ENCODE measurements at regions not wholly inside any gene's neighbourhood (a gene's known extent, or its start where the extent isn't known, plus 50 kb on each side); places are given as distances from the start of the nearest gene placed in this dataset.
"Not testable (repeated sequence)": the region's sequence is repeated elsewhere in the genome, so short reads cannot be mapped to it uniquely, and the experiment has no call there.

DNA sequence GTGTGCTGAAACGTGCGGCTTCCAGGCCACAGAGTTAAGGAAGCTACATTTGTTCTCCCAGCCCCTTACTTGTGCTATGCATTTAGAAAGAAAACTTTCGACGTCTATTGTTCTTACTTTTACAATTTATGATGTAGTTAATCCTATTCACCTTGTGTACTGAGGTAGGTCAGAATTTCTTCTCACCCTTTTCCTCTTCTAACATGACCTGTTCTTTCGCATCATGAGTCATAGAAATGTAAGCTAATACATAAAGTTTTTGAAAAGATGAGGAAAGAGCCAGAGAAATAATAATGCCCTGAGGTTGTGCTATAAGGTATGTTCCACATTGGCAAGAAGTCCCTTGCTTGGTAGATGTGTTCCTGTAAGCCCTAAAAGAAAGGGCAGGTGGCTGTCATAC is 298.3 kb downstream of the TRIML1 start:
- DNase-seq = no peak
- CTCF ChIA-PET = interaction anchor here (0.6 to 1.8 kb wide), 3 partner anchors 12 to 143 kb away, joined by 3 to 4 read pairs (median 3); no protein-coding TSS in a partner anchor
- intact Hi-C loops (cut with micrococcal nuclease; ENCODE audit: unreplicated experiment) = no loop called here
- Mint-ChIP-seq H3K4me3 (ENCODE audit: low read depth, unreplicated experiment) (peak overlapping the region; percentile 11), H3K9me3 (ENCODE audit: low read depth, unreplicated experiment) (peaks cover 2% of the 10 kb centered on the region), H3K27me3 (ENCODE audit: unreplicated experiment) (no peaks in the 10 kb centered on the region), H3K36me3 (ENCODE audit: insufficient read depth, unreplicated experiment) (no peaks in the 10 kb centered on the region), H3K27ac (ENCODE audit: unreplicated experiment) (peak overlapping the region; percentile 67), H3K4me1 (ENCODE audit: low read depth, unreplicated experiment) (peaks cover 31% of the 10 kb centered on the region)
- TF ChIP-seq, protein P1, sequence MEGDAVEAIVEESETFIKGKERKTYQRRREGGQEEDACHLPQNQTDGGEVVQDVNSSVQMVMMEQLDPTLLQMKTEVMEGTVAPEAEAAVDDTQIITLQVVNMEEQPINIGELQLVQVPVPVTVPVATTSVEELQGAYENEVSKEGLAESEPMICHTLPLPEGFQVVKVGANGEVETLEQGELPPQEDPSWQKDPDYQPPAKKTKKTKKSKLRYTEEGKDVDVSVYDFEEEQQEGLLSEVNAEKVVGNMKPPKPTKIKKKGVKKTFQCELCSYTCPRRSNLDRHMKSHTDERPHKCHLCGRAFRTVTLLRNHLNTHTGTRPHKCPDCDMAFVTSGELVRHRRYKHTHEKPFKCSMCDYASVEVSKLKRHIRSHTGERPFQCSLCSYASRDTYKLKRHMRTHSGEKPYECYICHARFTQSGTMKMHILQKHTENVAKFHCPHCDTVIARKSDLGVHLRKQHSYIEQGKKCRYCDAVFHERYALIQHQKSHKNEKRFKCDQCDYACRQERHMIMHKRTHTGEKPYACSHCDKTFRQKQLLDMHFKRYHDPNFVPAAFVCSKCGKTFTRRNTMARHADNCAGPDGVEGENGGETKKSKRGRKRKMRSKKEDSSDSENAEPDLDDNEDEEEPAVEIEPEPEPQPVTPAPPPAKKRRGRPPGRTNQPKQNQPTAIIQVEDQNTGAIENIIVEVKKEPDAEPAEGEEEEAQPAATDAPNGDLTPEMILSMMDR (IDR thresholded peaks at IDR 0.05; ENCODE audit: unreplicated experiment) = no peak
- no TSS peak for BruUV-seq (replicated peaks)

DNA sequence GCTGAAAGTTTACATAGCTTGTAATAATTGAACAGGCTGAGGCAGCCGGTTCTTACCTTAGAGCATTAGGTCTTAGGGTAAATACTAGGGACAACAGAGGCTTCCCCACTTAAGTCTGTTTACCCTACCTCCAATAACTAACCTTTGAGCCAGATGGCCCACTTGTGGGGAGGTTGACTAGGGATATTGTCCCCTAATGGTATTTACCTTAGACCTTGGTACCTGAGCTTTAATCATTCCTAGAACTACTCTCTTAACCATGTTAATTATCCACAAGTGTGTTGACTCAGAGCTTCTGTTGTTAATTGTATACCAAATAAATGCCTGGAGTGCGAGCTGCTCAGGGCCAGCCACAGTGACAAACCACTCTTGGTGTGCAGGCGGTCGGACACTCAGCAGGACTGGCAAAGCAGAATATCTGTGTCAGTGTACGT is 299.2 kb downstream of the TRIML1 start:
- H3K36me3 Mint-ChIP-seq (ENCODE audit: insufficient read depth, unreplicated experiment); BruUV-seq (replicated peaks); intact Hi-C loops (cut with micrococcal nuclease; ENCODE audit: unreplicated experiment); H3K9me3 Mint-ChIP-seq (ENCODE audit: low read depth, unreplicated experiment); H3K27me3 Mint-ChIP-seq (ENCODE audit: unreplicated experiment): not testable (repeated sequence)
- H3K4me1 Mint-ChIP-seq (ENCODE audit: low read depth, unreplicated experiment) = peaks cover 31% of the 10 kb centered on the region
- peak overlapping the region; percentile 11 for H3K4me3 Mint-ChIP-seq (ENCODE audit: low read depth, unreplicated experiment)
- CTCF ChIA-PET = interaction anchor here (1.4 to 1.8 kb wide), 2 partner anchors 13 to 15 kb away, joined by 3 to 4 read pairs; no protein-coding TSS in a partner anchor
- peak overlapping the region; percentile 67 for H3K27ac Mint-ChIP-seq (ENCODE audit: unreplicated experiment)
- peak; percentile 23 for DNase-seq

DNA sequence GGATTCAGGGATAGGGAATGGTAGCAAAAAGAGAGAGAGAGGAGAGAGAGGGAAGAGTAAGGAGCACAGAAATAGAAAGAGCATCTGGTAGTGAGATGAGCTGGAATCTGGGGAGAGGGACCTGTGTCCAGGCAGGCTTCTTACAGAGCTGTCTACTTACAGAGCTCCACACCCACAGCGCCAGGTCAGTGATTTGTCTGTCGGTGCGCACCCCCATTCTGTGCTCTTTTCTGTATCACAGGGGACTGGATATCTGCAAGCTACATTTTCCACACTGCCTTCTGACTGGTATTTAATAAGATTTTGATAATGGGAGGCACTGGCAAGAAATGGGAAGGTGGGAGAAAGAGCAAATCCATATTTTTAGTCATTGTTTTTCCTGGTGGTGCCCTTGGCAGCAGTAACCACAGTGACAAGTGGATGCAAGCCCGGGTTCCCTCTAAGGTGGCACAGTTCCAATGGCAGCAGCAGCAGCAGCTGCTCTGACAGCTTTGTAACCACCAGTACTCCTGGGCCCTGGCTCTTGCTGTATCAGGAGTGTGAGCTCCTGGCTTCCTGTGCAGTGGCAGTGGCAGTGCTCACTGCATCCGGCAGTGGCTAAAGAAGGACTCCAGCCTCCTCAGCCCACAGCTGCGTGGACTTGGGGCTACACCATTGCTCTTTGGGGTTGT is 300.5 kb downstream of the TRIML1 start:
- Mint-ChIP-seq H3K4me1 (ENCODE audit: low read depth, unreplicated experiment) (peaks cover 39% of the 10 kb centered on the region), H3K27me3 (ENCODE audit: unreplicated experiment) (no peaks in the 10 kb centered on the region), H3K9me3 (ENCODE audit: low read depth, unreplicated experiment) (no peaks in the 10 kb centered on the region), H3K27ac (ENCODE audit: unreplicated experiment) (peak overlapping the region; percentile 77), H3K4me3 (ENCODE audit: low read depth, unreplicated experiment) (no peak overlapping the region), H3K36me3 (ENCODE audit: insufficient read depth, unreplicated experiment) (no peaks in the 10 kb centered on the region)
- CTCF ChIA-PET = no interaction called here
- DNase-seq = peak; percentile 44
- intact Hi-C loops (cut with micrococcal nuclease; ENCODE audit: unreplicated experiment) = no loop called here
- TF ChIP-seq, protein P1 (IDR thresholded peaks at IDR 0.05; ENCODE audit: unreplicated experiment) = no peak
- no TSS peak for BruUV-seq (replicated peaks)

DNA sequence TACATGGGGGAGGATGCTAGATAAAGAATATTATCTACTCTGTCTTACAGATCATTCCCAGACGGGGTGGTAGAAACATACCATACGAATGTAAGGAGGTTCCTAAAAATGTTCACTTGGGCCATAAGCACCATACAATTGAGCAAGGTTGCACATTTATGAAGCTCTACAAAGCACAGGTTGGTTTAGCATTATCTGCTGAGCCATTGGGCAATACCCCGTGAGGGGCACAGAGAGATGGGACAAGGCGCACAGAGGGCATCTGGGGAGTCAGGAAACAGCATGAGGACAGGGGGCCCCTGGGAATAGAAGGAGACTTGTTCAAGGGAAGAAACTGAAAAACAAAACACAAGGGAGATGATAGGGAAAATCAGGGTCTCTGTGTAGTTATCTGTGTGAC is 305.3 kb downstream of the TRIML1 start:
- Mint-ChIP-seq H3K4me1 (ENCODE audit: low read depth, unreplicated experiment) (peaks cover 15% of the 10 kb centered on the region), H3K36me3 (ENCODE audit: insufficient read depth, unreplicated experiment) (no peaks in the 10 kb centered on the region), H3K27me3 (ENCODE audit: unreplicated experiment) (no peaks in the 10 kb centered on the region), H3K9me3 (ENCODE audit: low read depth, unreplicated experiment) (no peaks in the 10 kb centered on the region), H3K27ac (ENCODE audit: unreplicated experiment) (peak overlapping the region; percentile 83), H3K4me3 (ENCODE audit: low read depth, unreplicated experiment) (peak overlapping the region; percentile 46)
- TF ChIP-seq, protein P1 (IDR thresholded peaks at IDR 0.05; ENCODE audit: unreplicated experiment) = no peak
- no TSS peak for BruUV-seq (replicated peaks)
- no peak for DNase-seq
- intact Hi-C loops (cut with micrococcal nuclease; ENCODE audit: unreplicated experiment) = no loop called here
- CTCF ChIA-PET = no interaction called here

DNA sequence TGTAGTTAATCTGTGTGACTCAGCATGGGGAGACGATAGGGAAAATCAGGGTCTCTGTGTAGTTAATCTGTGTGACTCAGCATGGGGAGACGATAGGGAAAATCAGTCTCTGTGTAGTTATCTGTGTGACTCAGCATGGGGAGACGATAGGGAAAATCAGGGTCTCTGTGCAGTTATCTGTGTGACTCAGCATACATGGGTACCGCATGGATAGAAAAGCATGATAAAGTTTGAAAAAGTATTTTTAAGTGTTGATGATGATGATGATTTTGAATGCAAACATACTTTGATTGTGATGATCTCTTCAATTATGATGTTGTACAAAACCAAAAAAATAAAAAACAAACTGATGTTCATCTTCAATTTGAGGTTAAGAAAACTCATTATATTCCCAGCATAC is 309.8 kb downstream of the TRIML1 start:
- H3K4me1 Mint-ChIP-seq (ENCODE audit: low read depth, unreplicated experiment); BruUV-seq (replicated peaks); DNase-seq; intact Hi-C loops (cut with micrococcal nuclease; ENCODE audit: unreplicated experiment); H3K9me3 Mint-ChIP-seq (ENCODE audit: low read depth, unreplicated experiment); CTCF ChIA-PET; H3K27me3 Mint-ChIP-seq (ENCODE audit: unreplicated experiment); H3K36me3 Mint-ChIP-seq (ENCODE audit: insufficient read depth, unreplicated experiment); H3K4me3 Mint-ChIP-seq (ENCODE audit: low read depth, unreplicated experiment); H3K27ac Mint-ChIP-seq (ENCODE audit: unreplicated experiment): not testable (repeated sequence)
